Gastrocnemius medialis (tissue), 4 donors: ENCODE measurements at regions not wholly inside any gene's neighbourhood (a gene's known extent, or its start where the extent isn't known, plus 50 kb on each side); places are given as distances from the start of the nearest gene placed in this dataset.

Experiments
- ATAC-seq, 2 donors: fragments of 150-250 bp; one replicate each; pipeline ENCODE4 v1.9.1; 2016
- DNase-seq, 2 donors: peaks; one replicate each; pipeline ENCODE4 v3.0.0-alpha.2; 2019
- H3K27ac ChIP-seq, 4 donors: fragments of 200-600 bp; sonication (generic); 1 replicate in 1 of 4; 2 replicates in 3 of 4; pipeline ENCODE4 v1.5.1; 2016 to 2018; ENCODE audit warnings: mild to moderate bottlenecking in 2 of 4, moderate library complexity in 1 of 4
- H3K27me3 ChIP-seq, 3 donors: fragments of 200-600 bp; sonication (generic) in 2 of 3; 1 replicate in 1 of 3; 2 replicates in 2 of 3; pipeline versions ENCODE4 v1.5.1 to v1.6.0; 2016 to 2019; ENCODE audit warnings: mild to moderate bottlenecking in 1 of 3, moderate library complexity in 1 of 3
- H3K36me3 ChIP-seq, 2 donors: fragments of 200-600 bp; sonication (generic) in 1 of 2; one replicate each; pipeline ENCODE4 v1.5.1; 2017 to 2018
- H3K4me1 ChIP-seq, 2 donors: fragments of 200-600 bp; sonication (generic) in 1 of 2; one replicate each; pipeline ENCODE4 v1.5.1; 2016 to 2017; ENCODE audit warnings: mild to moderate bottlenecking in 2 of 2
- H3K4me3 ChIP-seq, 4 donors: fragments of 200-600 bp; sonication (generic) in 3 of 4; 1 replicate in 1 of 4; 2 replicates in 3 of 4; pipeline ENCODE4 v1.5.1; 2016 to 2019; ENCODE audit warnings: mild to moderate bottlenecking in 2 of 4
- H3K9me3 ChIP-seq, 3 donors: fragments of 200-600 bp; sonication (generic) in 2 of 3; 1 replicate in 1 of 3; 2 replicates in 2 of 3; pipeline ENCODE4 v1.5.1; 2016 to 2019
- CTCF ChIP-seq, 5 experiments: fragments of 450-650 bp in 3 of 5; fragments of 200-600 bp in 2 of 5; sonication (generic) in 2 of 5; IDR thresholded peaks in 4 of 5; conservative IDR thresholded peaks in 1 of 5; 1 replicate in 4 of 5; 2 replicates in 1 of 5; pipeline ENCODE4 v1.5.1; 2016 to 2019; ENCODE audit warnings: antibody characterized with exemption in 5 of 5, mild to moderate bottlenecking in 3 of 5, moderate library complexity in 3 of 5
- POLR2A ChIP-seq, 2 donors: fragments of 450-650 bp; IDR thresholded peaks; one replicate each; pipeline ENCODE4 v1.6.1; 2017; ENCODE audit warnings: antibody characterized with exemption in 2 of 2, mild to moderate bottlenecking in 2 of 2, moderate library complexity in 2 of 2
- in situ Hi-C, 4 donors: fragments of 200-750 bp; cut with MboI; loops; one replicate each; pipeline versions ENCODE4 v1.15.0 to v1.8.0; 2017; ENCODE audit warnings: low sequenced_read_pairs in 4 of 4
- intact Hi-C: fragments of 100-400 bp; cut with DNase I; formaldehyde crosslinking; loops from one replicate; pipeline ENCODE4 v1.15.1; 2023; ENCODE audit warnings: low total_unique reads

- Histone ChIP-seq H3K9me3 (no peaks in the 10 kb centered on the region), H3K27ac (no peak overlapping the region), H3K4me1 (no peaks in the 10 kb centered on the region), H3K27me3 (no peaks in the 10 kb centered on the region), H3K36me3 (no peaks in the 10 kb centered on the region), H3K4me3 (no peak overlapping the region)
- intact Hi-C loops (no loop called here), in situ Hi-C loops (no loop called here)
- TF ChIP-seq POLR2A (IDR thresholded peaks at IDR 0.05): no peak
- TF ChIP-seq CTCF (IDR thresholded peaks at IDR 0.05 in 4 of 5, conservative IDR thresholded peaks at IDR 0.05 in 1 of 5): no peak
- ATAC-seq (no peak), DNase-seq (no peak)
Measured at GRCh38 chr13:67574320-67575233, 344.4 kb upstream of the PCDH9 start.

GRCh38 chr13:67568205-67568604 is 338.1 kb upstream of the PCDH9 start:
- ATAC-seq: no peak
- TF ChIP-seq CTCF (IDR thresholded peaks at IDR 0.05 in 4 of 5, conservative IDR thresholded peaks at IDR 0.05 in 1 of 5): no peak
- TF ChIP-seq POLR2A (IDR thresholded peaks at IDR 0.05): no peak
- Histone ChIP-seq H3K27ac (no peak overlapping the region), H3K27me3 (no peaks in the 10 kb centered on the region), H3K4me1 (no peaks in the 10 kb centered on the region), H3K36me3 (no peaks in the 10 kb centered on the region), H3K4me3 (no peak overlapping the region), H3K9me3 (no peaks in the 10 kb centered on the region)
- in situ Hi-C loops: no loop called here
- no peak for DNase-seq
- intact Hi-C loops: no loop called here

- no peak for DNase-seq
- intact Hi-C loops (no loop called here), in situ Hi-C loops (no loop called here)
- no peaks in the 10 kb centered on the region for H3K27me3 ChIP-seq
- no peaks in the 10 kb centered on the region for H3K4me1 ChIP-seq
- no peak for TF ChIP-seq CTCF (IDR thresholded peaks at IDR 0.05 in 4 of 5, conservative IDR thresholded peaks at IDR 0.05 in 1 of 5)
- no peak for TF ChIP-seq POLR2A (IDR thresholded peaks at IDR 0.05)
- no peaks in the 10 kb centered on the region for H3K9me3 ChIP-seq
- ATAC-seq: no peak
- no peak overlapping the region for H3K4me3 ChIP-seq
- H3K36me3 ChIP-seq: no peaks in the 10 kb centered on the region
- no peak overlapping the region for H3K27ac ChIP-seq
Measured at GRCh38 chr13:67557642-67558241, 327.6 kb upstream of the PCDH9 start.

- in situ Hi-C loops: no loop called here
- H3K4me3 ChIP-seq: no peak overlapping the region
- no peak for ATAC-seq
Measured at GRCh38 chr13:67557118-67557517, 327.0 kb upstream of the PCDH9 start.

More at GRCh38 chr13:67557118-67557517, 327.0 kb upstream of the PCDH9 start:
- intact Hi-C loops: no loop called here
- Histone ChIP-seq H3K27ac (no peak overlapping the region), H3K4me1 (no peaks in the 10 kb centered on the region), H3K27me3 (no peaks in the 10 kb centered on the region), H3K9me3 (no peaks in the 10 kb centered on the region), H3K36me3 (no peaks in the 10 kb centered on the region)
- TF ChIP-seq CTCF (IDR thresholded peaks at IDR 0.05 in 4 of 5, conservative IDR thresholded peaks at IDR 0.05 in 1 of 5): no peak
- no peak for TF ChIP-seq POLR2A (IDR thresholded peaks at IDR 0.05)
- no peak for DNase-seq
